RWPE1 (cell line): ENCODE measurements at regions not wholly inside any gene's neighbourhood (a gene's known extent, or its start where the extent isn't known, plus 50 kb on each side); places are given as distances from the start of the nearest gene placed in this dataset.

Experiments used
- CTCF ChIA-PET: fragments of 350-600 bp; sonication (Branson Sonifier 250); formaldehyde crosslinking; extraction: SDS; loops from one replicate; lab custom pipeline; 2021; lab: Yijun Ruan, JAX
- POLR2A ChIA-PET: fragments of 400-600 bp; formaldehyde crosslinking; extraction: SDS; loops from one replicate; lab custom pipeline; 2020; ENCODE audit warnings: antibody characterized with exemption; ENCODE audit not compliant: low non-redundant PET; lab: Yijun Ruan, JAX
- DNase-seq: peaks from one replicate; pipeline ENCODE4 v3.0.0; 2012; ENCODE audit warnings: low spot score
- H3K27ac ChIP-seq: fragments of 450-650 bp; 2 replicates; pipeline ENCODE4 v1.5.1; 2017
- CTCF ChIP-seq: fragments of 450-650 bp; conservative IDR thresholded peaks from 2 replicates; pipeline ENCODE4 v1.5.1; 2017; ENCODE audit warnings: low read depth, mild to moderate bottlenecking

GRCh38 chr10:89845541-89846280 is 144.3 kb downstream of the KIF20B start:
- DNase-seq: peak; percentile 54
- ChIA-PET POLR2A (no interaction called here), CTCF (interaction anchor here (0.6 kb wide), 1 partner anchor 101 kb away, joined by 3 read pairs; no protein-coding TSS in a partner anchor)
- H3K27ac ChIP-seq: no peak overlapping the region
- TF ChIP-seq CTCF: no peak

DNA sequence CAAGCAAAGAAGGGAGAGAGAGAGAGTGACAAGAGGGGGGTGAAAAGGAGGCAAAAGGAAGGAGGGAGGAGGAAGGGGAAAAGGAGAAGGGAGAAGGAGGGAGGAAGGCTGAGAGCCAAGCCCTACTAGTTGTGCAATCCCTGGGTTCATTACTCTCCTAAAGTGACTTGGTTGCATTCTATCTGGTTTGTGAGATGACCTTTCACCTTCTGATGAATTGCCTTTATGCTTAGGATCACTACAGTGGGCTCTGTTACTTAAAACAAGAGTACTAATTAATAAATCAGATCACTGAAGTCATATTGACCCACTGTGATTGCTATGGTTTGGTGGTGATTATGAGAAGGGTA is 144.9 kb downstream of the KIF20B start:
- no peak for DNase-seq
- ChIA-PET CTCF (interaction anchor here (0.6 kb wide), 1 partner anchor 761 kb away, joined by 5 read pairs; no protein-coding TSS in a partner anchor), POLR2A (no interaction called here)
- no peak overlapping the region for H3K27ac ChIP-seq
- TF ChIP-seq CTCF: no peak

DNA sequence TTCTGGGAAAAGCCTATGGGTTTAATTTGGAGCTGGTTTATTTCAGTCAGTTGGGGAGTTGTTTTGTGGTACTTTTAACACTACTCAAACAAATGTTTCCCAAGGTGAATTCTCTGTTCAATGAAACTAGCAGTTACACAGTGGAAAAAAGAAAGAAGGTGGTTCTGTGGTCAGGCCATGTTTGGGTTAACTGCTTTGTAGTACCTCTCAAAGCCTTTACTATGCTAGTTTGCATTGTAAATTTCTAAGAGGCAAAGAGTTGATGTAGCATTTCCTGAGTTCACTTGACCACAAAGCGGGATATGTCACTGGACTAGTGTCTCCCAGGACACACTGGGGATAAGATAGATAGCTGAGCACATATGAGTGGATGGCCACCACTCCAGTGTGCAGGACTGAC is 145.4 kb downstream of the KIF20B start:
- no peak overlapping the region for H3K27ac ChIP-seq
- ChIA-PET CTCF (interaction anchor here (0.6 kb wide), 1 partner anchor 761 kb away, joined by 5 read pairs; no protein-coding TSS in a partner anchor), POLR2A (no interaction called here)
- no peak for TF ChIP-seq CTCF
- DNase-seq: no peak

DNA sequence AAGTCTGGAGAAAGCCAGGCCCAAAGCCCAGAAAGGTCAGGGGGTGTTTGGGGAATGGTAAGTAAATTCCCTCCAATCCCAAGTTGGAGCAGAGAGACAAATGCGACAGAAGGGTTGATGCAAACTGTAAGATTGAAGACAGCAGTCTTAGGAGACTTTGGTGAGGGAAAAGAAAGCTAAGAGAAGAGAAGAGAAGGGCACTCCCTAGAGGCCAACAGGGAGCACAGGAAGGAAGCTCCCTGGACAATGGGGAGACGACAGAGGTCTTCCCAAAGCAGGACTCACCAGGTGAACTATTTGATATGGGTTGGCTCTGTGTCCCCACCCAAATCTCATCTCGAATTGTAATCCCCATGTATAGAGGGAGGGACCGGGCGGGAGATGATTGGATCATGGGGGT is 151.5 kb downstream of the KIF20B start:
- ChIA-PET CTCF (no interaction called here), POLR2A (no interaction called here)
- no peak for DNase-seq
- H3K27ac ChIP-seq: no peak overlapping the region
- no peak for TF ChIP-seq CTCF

DNA sequence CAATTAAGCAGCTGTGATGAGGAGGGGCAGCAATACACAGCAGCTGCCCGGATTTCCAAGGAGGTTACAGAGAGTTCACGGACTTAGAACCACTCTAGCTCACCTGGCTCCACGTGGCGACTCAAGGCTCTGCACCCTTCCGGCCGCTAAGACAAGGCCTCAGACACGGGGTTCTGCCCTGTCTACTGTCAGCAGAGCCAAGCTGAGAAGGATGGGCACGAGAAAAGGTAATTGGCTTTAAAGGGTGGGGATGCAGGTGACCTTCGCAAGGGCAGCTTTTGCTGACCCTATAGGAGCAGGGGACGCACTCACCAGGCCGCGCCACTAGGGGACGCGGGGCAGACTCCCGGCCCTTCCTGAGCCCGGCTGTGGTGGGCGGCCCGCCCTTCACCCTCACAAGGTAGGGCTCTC is 152.4 kb downstream of the KIF20B start:
- ChIA-PET POLR2A (no interaction called here), CTCF (interaction anchor here (0.5 kb wide), 1 partner anchor 12 kb away, joined by 3 read pairs; no protein-coding TSS in a partner anchor)
- H3K27ac ChIP-seq: no peak overlapping the region
- no peak for TF ChIP-seq CTCF
- no peak for DNase-seq

- CTCF ChIA-PET: interaction anchor here (0.6 kb wide), 1 partner anchor 1022 kb away, joined by 7 read pairs; no protein-coding TSS in a partner anchor
- no peak for DNase-seq
- TF ChIP-seq CTCF: no peak
- POLR2A ChIA-PET: no interaction called here
- no peak overlapping the region for H3K27ac ChIP-seq
Measured at GRCh38 chr10:89857431-89858042, 156.1 kb downstream of the KIF20B start.
